Suprapubic skin (tissue), 4 donors: ENCODE measurements at regions not wholly inside any gene's neighbourhood (a gene's known extent, or its start where the extent isn't known, plus 50 kb on each side); places are given as distances from the start of the nearest gene placed in this dataset.

Source experiments
- DNase-seq, 2 donors: peaks; one replicate each; pipeline ENCODE4 v3.0.0-alpha.2; 2019; ENCODE audit warnings: low spot score in 2 of 2
- H3K27ac ChIP-seq: fragments of 200-600 bp; sonication (generic); one replicate; pipeline ENCODE4 v1.5.1; 2019
- H3K27me3 ChIP-seq: fragments of 200-600 bp; sonication (generic); one replicate; pipeline ENCODE4 v1.5.1; 2019
- H3K36me3 ChIP-seq: fragments of 200-600 bp; sonication (generic); one replicate; pipeline ENCODE4 v1.5.1; 2019
- H3K4me1 ChIP-seq: fragments of 200-600 bp; sonication (generic); one replicate; pipeline ENCODE4 v1.5.1; 2019
- H3K4me3 ChIP-seq: fragments of 200-600 bp; sonication (generic); one replicate; pipeline ENCODE4 v1.5.1; 2019; ENCODE audit warnings: mild to moderate bottlenecking
- H3K9me3 ChIP-seq: fragments of 200-600 bp; sonication (generic); one replicate; pipeline ENCODE4 v1.5.1; 2019
- EP300 ChIP-seq: sonication (generic); formaldehyde crosslinking; IDR thresholded peaks from one replicate; pipeline ENCODE4 v1.6.1; 2017; ENCODE audit warnings: antibody characterized with exemption
- POLR2A ChIP-seq, 2 donors: fragments of 450-650 bp; IDR thresholded peaks; one replicate each; pipeline ENCODE4 v1.6.1; 2017; ENCODE audit warnings: antibody characterized with exemption in 2 of 2, mild to moderate bottlenecking in 2 of 2, moderate library complexity in 2 of 2
- POLR2AphosphoS5 ChIP-seq, 3 donors: sonication (generic); formaldehyde crosslinking; IDR thresholded peaks; one replicate each; pipeline ENCODE4 v1.6.1; 2017; ENCODE audit warnings: antibody characterized with exemption in 3 of 3
- WGBS: methylation state at CpG from one replicate; pipeline ENCODE4 v1.1.5; 2018; 5-methylcytosine and 5-hydroxymethylcytosine counted together
- TF ChIP-seq, protein P1 (sequence below), 2 donors: fragments of 200-600 bp in 1 of 2; fragments of 450-650 bp in 1 of 2; sonication (generic) in 1 of 2; IDR thresholded peaks; one replicate each; pipeline ENCODE4 v1.5.1; 2016 to 2019; ENCODE audit warnings: antibody characterized with exemption in 2 of 2, mild to moderate bottlenecking in 1 of 2, moderate library complexity in 1 of 2

DNA sequence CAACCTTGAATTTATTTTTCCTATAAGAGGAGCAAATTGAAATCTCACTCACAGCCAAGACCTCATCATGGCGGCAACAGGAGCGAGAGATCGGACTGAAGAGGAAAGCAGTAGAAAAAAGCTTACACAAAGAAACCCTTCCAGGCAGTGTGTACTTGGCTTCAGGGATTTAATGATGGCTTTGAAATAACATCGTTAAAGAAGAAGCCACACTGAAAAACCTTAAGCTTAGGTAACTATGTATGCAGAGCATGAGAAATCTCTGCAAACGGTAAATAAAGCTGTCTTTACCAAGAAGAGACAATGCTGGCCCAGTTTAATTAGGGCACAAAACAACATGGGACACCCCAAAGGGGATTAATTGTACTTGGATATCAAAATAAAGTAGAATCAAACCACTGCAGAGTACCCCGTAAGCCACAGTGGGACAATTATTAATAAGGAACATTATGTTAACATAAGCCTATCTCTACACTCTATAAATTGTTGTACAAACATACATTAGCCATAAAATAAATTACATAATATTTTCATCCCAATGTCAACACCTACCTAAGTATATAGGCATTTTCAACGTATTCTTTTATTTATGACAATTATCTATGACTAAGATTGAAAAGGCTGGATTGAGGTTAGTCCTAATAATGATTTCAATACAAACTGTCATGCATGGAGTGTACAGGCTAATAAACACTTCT is 360.2 kb upstream of the CHRM3 start:
- no peak overlapping the region for H3K4me3 ChIP-seq
- H3K9me3 ChIP-seq: no peaks in the 10 kb centered on the region
- H3K36me3 ChIP-seq: no peaks in the 10 kb centered on the region
- TF ChIP-seq, protein P1, sequence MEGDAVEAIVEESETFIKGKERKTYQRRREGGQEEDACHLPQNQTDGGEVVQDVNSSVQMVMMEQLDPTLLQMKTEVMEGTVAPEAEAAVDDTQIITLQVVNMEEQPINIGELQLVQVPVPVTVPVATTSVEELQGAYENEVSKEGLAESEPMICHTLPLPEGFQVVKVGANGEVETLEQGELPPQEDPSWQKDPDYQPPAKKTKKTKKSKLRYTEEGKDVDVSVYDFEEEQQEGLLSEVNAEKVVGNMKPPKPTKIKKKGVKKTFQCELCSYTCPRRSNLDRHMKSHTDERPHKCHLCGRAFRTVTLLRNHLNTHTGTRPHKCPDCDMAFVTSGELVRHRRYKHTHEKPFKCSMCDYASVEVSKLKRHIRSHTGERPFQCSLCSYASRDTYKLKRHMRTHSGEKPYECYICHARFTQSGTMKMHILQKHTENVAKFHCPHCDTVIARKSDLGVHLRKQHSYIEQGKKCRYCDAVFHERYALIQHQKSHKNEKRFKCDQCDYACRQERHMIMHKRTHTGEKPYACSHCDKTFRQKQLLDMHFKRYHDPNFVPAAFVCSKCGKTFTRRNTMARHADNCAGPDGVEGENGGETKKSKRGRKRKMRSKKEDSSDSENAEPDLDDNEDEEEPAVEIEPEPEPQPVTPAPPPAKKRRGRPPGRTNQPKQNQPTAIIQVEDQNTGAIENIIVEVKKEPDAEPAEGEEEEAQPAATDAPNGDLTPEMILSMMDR (IDR thresholded peaks at IDR 0.05): no peak
- TF ChIP-seq POLR2AphosphoS5 (IDR thresholded peaks at IDR 0.05) (no peak), EP300 (no peak), POLR2A (IDR thresholded peaks at IDR 0.05) (no peak)
- H3K27me3 ChIP-seq: no peaks in the 10 kb centered on the region
- H3K27ac ChIP-seq: no peak overlapping the region
- 81% methylated on average over 7 of the region's 7 CpGs for WGBS
- DNase-seq: no peak
- no peaks in the 10 kb centered on the region for H3K4me1 ChIP-seq

DNA sequence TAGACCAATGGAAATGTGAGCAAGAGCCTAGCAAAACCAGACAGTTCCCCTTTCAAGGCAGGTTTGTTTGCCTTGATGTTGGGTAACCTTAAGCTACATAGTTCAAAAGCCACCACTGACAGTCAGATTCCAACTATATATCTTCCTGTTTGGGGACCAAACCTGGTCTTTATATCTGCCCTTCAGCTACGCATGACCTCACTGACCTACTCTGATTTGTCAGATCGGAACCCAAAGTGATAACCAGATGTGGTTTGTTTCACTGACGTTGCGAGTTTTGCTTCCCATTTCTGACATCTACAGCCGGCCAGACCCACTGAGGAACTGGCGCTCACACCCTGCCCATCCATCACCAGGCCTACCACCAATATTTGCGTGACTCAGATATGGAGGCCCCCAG is 361.1 kb upstream of the CHRM3 start:
- Histone ChIP-seq H3K27ac (no peak overlapping the region), H3K4me3 (no peak overlapping the region), H3K4me1 (no peaks in the 10 kb centered on the region), H3K9me3 (no peaks in the 10 kb centered on the region), H3K36me3 (no peaks in the 10 kb centered on the region), H3K27me3 (no peaks in the 10 kb centered on the region)
- WGBS: 75% methylated on average over 7 of the region's 7 CpGs
- TF ChIP-seq EP300 (no peak), POLR2AphosphoS5 (IDR thresholded peaks at IDR 0.05) (no peak), POLR2A (IDR thresholded peaks at IDR 0.05) (no peak)
- TF ChIP-seq, protein P1 (IDR thresholded peaks at IDR 0.05): no peak
- no peak for DNase-seq

DNA sequence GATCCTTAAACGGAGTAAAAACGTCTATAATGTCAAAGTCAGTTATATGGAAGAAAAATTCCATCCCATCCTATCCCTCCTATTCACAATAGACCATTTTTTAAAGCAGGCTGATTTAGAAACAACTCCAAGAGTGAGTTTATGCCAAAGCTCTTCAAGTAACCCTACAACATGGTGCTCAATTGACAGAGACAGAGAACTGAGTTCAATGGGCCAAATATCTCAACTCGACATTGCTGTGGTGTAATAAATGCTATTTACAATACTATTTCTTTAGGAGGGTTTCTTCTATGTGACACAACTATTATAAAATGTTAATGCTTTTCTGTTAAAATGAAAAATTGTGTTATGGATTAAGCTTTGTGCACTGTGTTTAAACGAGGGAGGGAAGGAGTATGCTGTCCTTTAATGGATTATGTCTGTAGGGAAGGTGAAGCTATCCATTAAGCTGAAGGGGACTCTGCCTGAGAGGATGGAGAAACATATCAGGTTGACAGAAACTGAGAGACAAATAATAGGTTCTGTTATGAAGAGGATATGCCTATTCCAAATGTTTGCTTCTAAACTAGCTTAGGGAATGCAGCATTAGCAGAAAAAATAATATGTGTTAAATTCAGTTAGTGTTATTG is 362.5 kb upstream of the CHRM3 start:
- no peak overlapping the region for H3K27ac ChIP-seq
- TF ChIP-seq POLR2AphosphoS5 (IDR thresholded peaks at IDR 0.05) (no peak), POLR2A (IDR thresholded peaks at IDR 0.05) (no peak), EP300 (no peak)
- TF ChIP-seq, protein P1 (IDR thresholded peaks at IDR 0.05): no peak
- no peak for DNase-seq
- no peak overlapping the region for H3K4me3 ChIP-seq
- H3K4me1 ChIP-seq: no peaks in the 10 kb centered on the region
- H3K27me3 ChIP-seq: no peaks in the 10 kb centered on the region
- WGBS: 51% methylated on average over 4 of the region's 4 CpGs
- H3K9me3 ChIP-seq: no peaks in the 10 kb centered on the region
- H3K36me3 ChIP-seq: no peaks in the 10 kb centered on the region

DNA sequence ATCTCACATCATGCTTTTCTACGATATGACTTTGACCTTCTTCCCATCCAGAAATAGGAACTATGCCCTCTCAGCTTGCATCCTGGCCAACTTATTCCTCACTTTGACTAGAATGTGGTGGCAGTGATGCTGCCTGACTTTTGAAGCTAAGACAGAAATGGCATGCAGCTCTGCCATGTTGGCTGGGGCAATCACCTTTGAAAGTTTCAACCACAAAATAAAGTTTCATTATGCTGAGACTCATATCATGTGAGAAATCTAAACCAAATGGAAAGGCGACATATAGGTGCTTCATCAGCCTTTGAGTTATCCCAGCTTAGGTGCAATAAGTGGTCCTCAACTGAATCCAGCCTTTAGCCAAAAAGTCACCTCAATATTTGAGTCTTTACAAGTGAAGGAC is 370.0 kb upstream of the CHRM3 start:
- TF ChIP-seq POLR2AphosphoS5 (IDR thresholded peaks at IDR 0.05): no peak
- no peak for TF ChIP-seq POLR2A (IDR thresholded peaks at IDR 0.05)
- TF ChIP-seq, protein P1 (IDR thresholded peaks at IDR 0.05): no peak
- no peak for TF ChIP-seq EP300
- Histone ChIP-seq H3K4me1 (no peaks in the 10 kb centered on the region), H3K9me3 (no peaks in the 10 kb centered on the region), H3K36me3 (no peaks in the 10 kb centered on the region), H3K27me3 (no peaks in the 10 kb centered on the region), H3K27ac (no peak overlapping the region), H3K4me3 (no peak overlapping the region)
- 87% methylated on average over 2 of the region's 2 CpGs for WGBS
- DNase-seq: no peak

DNA sequence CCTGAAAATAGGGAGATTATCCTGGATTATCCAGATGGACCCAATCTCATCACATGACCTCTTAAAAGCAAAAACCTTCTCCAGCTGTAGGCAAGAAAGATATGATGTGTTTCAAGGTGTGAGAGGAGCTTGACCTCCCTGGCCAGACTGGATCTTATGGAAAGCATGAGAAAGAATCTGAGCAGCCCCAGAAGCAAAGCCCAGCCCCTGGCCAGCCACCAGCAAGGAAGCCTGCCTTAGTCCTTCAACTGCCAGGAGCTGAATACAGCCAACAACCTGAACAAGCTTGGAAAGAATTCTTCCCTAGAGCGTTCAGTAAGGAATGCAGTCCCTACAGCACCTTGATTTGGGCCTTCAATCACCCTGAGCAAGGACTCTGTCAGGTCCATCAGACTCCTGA is 375.0 kb upstream of the CHRM3 start:
- Histone ChIP-seq H3K27ac (no peak overlapping the region), H3K9me3 (no peaks in the 10 kb centered on the region), H3K4me1 (no peaks in the 10 kb centered on the region), H3K27me3 (no peaks in the 10 kb centered on the region), H3K4me3 (no peak overlapping the region), H3K36me3 (no peaks in the 10 kb centered on the region)
- no peak for DNase-seq
- 47% methylated on average over 1 of the region's 1 CpG for WGBS
- TF ChIP-seq POLR2AphosphoS5 (IDR thresholded peaks at IDR 0.05): no peak
- TF ChIP-seq POLR2A (IDR thresholded peaks at IDR 0.05): no peak
